ENCODE measurements at regions not wholly inside any gene's neighbourhood (a gene's known extent, or its start where the extent isn't known, plus 50 kb on each side); places are given as distances from the start of the nearest gene placed in this dataset.
A peak's percentile ranks its signal among the peaks of the same experiment; 100 is the strongest.

DNA sequence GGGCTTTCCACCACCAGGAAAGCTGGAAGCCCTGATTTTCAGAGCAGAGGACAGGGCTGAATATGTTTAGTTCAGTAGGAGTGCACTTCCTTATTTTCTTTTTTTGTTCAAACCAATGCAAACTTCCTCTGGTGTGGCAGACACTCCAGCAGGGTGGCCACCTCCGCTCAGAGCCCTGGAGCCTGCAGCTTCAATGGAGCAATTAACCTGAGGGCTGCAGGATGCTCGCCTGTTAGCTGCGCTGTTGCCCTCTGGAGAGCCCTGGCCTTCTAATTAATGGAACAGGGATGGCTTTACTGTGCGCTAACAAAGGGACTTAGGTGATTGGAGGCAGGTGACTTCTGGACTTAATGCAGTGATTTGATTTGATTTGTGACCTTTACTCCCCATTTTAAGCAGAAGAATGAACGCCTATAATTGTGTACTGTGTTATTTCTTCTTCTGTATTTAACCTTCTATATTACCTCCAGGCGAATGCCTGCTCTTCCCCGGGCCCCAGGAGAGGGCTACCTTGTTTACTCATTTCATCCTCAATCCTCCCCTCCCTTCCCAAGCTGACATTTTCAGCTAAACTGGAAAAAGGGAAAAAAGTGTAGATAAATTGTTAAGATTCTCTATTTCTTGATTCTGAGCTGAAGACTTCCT lies 123.0 kb upstream of the CTBP2 start:
- Mint-ChIP-seq H3K4me1 (ENCODE audit: low read depth) (peaks cover 11% of the 10 kb centered on the region), H3K27me3 (peaks cover 15% of the 10 kb centered on the region), H3K36me3 (ENCODE audit: insufficient read depth) (no peaks in the 10 kb centered on the region), H3K27ac (no peak overlapping the region), H3K9me3 (ENCODE audit: low read depth) (peaks cover 9% of the 10 kb centered on the region), H3K4me3 (ENCODE audit: low read depth) (no peak overlapping the region)
- no peak for DNase-seq (ENCODE audit: low spot score, unreplicated experiment)
- TF ChIP-seq, protein P1, sequence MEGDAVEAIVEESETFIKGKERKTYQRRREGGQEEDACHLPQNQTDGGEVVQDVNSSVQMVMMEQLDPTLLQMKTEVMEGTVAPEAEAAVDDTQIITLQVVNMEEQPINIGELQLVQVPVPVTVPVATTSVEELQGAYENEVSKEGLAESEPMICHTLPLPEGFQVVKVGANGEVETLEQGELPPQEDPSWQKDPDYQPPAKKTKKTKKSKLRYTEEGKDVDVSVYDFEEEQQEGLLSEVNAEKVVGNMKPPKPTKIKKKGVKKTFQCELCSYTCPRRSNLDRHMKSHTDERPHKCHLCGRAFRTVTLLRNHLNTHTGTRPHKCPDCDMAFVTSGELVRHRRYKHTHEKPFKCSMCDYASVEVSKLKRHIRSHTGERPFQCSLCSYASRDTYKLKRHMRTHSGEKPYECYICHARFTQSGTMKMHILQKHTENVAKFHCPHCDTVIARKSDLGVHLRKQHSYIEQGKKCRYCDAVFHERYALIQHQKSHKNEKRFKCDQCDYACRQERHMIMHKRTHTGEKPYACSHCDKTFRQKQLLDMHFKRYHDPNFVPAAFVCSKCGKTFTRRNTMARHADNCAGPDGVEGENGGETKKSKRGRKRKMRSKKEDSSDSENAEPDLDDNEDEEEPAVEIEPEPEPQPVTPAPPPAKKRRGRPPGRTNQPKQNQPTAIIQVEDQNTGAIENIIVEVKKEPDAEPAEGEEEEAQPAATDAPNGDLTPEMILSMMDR (IDR thresholded peaks at IDR 0.05; ENCODE audit: unreplicated experiment), result peak; percentile 13

DNA sequence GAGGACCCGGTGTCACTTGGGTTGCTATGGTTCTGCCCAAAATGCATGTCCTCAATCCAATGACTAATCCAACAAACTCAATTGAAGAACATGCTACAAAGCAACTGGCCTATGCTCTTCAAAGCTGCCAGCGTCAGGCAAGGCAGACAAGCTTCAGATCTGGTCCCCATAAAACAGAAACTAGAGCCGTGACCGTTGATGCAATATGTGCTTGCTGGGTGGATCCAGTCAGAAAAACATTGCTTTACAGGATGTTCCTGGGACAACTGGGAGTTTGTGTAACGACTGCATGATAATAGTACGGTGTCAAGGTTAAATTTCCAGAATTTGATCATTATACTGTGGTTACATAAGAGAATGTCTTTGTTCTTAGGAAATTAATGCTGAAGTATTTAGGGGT lies 120.7 kb upstream of the CTBP2 start:
- Mint-ChIP-seq H3K27me3 (peaks cover 12% of the 10 kb centered on the region), H3K4me3 (ENCODE audit: low read depth) (no peak overlapping the region), H3K36me3 (ENCODE audit: insufficient read depth) (peaks cover under 1% of the 10 kb centered on the region), H3K9me3 (ENCODE audit: low read depth) (peaks cover 5% of the 10 kb centered on the region), H3K27ac (no peak overlapping the region), H3K4me1 (ENCODE audit: low read depth) (peaks cover 11% of the 10 kb centered on the region)
- TF ChIP-seq, protein P1 (IDR thresholded peaks at IDR 0.05; ENCODE audit: unreplicated experiment), result no peak
- DNase-seq (ENCODE audit: low spot score, unreplicated experiment), result no peak

DNA sequence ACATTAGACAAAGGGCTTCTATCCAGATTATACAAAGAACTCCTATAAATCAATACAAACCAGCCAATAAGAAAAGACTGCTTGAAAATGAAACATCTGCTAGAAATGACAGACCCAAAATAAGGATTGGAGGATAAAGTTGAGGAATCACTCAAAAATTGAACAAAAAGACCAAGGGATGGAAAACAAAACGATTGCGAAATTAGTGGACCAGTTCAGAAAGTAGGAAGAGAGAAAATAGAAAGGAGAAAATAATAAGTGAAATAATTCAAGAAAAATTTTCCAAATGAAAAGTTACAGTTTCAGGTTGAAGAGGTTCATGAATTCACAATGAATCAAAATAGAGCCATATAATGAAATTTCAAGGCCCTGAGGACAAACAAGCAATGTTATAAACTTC lies 115.8 kb upstream of the CTBP2 start:
- H3K9me3 Mint-ChIP-seq (ENCODE audit: low read depth), result peaks cover 4% of the 10 kb centered on the region
- H3K27ac Mint-ChIP-seq, result no peak overlapping the region
- H3K4me1 Mint-ChIP-seq (ENCODE audit: low read depth), result no peaks in the 10 kb centered on the region
- H3K27me3 Mint-ChIP-seq, result peaks cover 28% of the 10 kb centered on the region
- TF ChIP-seq, protein P1 (IDR thresholded peaks at IDR 0.05; ENCODE audit: unreplicated experiment), result no peak
- no peak for DNase-seq (ENCODE audit: low spot score, unreplicated experiment)
- no peak overlapping the region for H3K4me3 Mint-ChIP-seq (ENCODE audit: low read depth)
- H3K36me3 Mint-ChIP-seq (ENCODE audit: insufficient read depth), result peaks cover 2% of the 10 kb centered on the region

DNA sequence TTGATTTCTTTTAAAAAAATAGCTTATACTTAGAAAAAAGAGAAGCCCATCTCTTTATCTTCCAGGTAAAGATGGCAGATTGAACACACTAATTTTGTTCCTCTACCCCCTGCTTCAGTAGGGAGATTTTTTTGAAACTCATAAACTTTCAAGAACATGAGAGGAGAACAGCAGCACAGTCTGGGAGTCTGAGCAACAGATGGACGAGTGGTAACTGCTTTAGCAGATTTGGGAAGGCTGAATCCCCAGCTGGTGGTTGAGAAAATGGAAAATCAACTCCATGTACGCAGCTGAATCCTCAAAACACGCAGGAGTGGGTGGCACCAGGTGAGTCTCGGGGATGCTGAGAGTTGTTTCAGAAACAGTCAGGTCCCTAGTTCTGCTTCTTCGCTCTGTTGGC lies 114.6 kb upstream of the CTBP2 start:
- Mint-ChIP-seq H3K27ac (no peak overlapping the region), H3K27me3 (peaks cover 38% of the 10 kb centered on the region), H3K4me3 (ENCODE audit: low read depth) (no peak overlapping the region), H3K9me3 (ENCODE audit: low read depth) (peaks cover 4% of the 10 kb centered on the region), H3K36me3 (ENCODE audit: insufficient read depth) (peaks cover 2% of the 10 kb centered on the region), H3K4me1 (ENCODE audit: low read depth) (no peaks in the 10 kb centered on the region)
- TF ChIP-seq, protein P1 (IDR thresholded peaks at IDR 0.05; ENCODE audit: unreplicated experiment), result no peak
- no peak for DNase-seq (ENCODE audit: low spot score, unreplicated experiment)

DNA sequence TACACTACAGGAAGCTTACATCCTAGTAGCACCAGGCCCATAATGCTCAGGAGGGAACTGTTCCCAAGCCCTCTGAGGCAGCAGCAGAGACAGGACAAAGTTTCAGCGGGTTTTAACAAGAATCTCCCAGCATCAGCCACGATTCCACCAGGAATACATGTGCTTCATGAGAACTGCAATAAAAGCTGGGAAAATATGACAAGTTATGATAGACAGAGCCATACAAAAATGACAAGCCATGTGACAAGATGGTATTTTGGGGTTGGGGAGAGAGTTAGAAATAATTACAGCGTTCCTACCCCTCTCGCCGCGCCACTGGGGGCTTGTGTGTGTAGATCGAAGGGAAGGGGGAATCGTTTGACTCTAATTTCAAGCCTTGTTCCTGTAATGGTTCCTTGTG lies 112.7 kb upstream of the CTBP2 start:
- TF ChIP-seq, protein P1 (IDR thresholded peaks at IDR 0.05; ENCODE audit: unreplicated experiment), result no peak
- DNase-seq (ENCODE audit: low spot score, unreplicated experiment), result no peak
- Mint-ChIP-seq H3K36me3 (ENCODE audit: insufficient read depth) (peaks cover 2% of the 10 kb centered on the region), H3K4me3 (ENCODE audit: low read depth) (no peak overlapping the region), H3K9me3 (ENCODE audit: low read depth) (peaks cover 7% of the 10 kb centered on the region), H3K4me1 (ENCODE audit: low read depth) (no peaks in the 10 kb centered on the region), H3K27me3 (peaks cover 39% of the 10 kb centered on the region), H3K27ac (no peak overlapping the region)

All from progenitor cell of endocrine pancreas (in vitro differentiated cells).